ENCODE measurements at regions not wholly inside any gene's neighbourhood (a gene's known extent, or its start where the extent isn't known, plus 50 kb on each side); places are given as distances from the start of the nearest gene placed in this dataset.
"Not testable (repeated sequence)": the region's sequence is repeated elsewhere in the genome, so short reads cannot be mapped to it uniquely, and the experiment has no call there.

- H3K27ac ChIP-seq, result no peak overlapping the region
- no peak for TF ChIP-seq ZFX (IDR thresholded peaks at IDR 0.05)
- TF ChIP-seq CTCF (conservative IDR thresholded peaks at IDR 0.05), result no peak
Measured at GRCh38 chr2:210922419-210922818, 366.0 kb downstream of the CPS1 start.

DNA sequence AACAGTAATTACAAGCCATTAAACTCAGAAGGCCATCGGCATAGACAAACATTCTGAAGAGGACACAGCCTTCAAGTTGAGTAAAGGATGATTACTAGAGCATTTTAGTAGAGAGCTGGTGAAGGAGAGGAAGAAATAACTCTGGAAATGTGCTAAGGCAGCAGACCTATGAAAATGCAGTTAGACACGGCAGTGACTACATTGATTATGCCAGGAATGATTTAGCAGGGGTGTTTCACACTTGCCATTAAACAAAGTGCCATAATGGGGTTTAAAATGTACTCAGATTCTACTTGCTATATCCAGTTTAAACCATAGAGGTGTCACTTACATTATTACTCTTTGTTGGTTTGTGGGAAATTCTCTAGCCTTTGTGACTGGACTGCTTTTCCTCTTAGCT, 372.3 kb downstream of the CPS1 start:
- no peak overlapping the region for H3K27ac ChIP-seq
- TF ChIP-seq CTCF (conservative IDR thresholded peaks at IDR 0.05) (no peak), ZFX (IDR thresholded peaks at IDR 0.05) (no peak)

GRCh38 chr2:210938228-210938627, 381.8 kb downstream of the CPS1 start:
- TF ChIP-seq ZFX (IDR thresholded peaks at IDR 0.05) (no peak), CTCF (conservative IDR thresholded peaks at IDR 0.05) (no peak)

GRCh38 chr2:210946395-210946794, 390.0 kb downstream of the CPS1 start:
- TF ChIP-seq ZFX (IDR thresholded peaks at IDR 0.05) (no peak), CTCF (conservative IDR thresholded peaks at IDR 0.05) (no peak)
- no peak overlapping the region for H3K27ac ChIP-seq

More at GRCh38 chr2:210938228-210938627, 381.8 kb downstream of the CPS1 start:
- H3K27ac ChIP-seq, result no peak overlapping the region

DNA sequence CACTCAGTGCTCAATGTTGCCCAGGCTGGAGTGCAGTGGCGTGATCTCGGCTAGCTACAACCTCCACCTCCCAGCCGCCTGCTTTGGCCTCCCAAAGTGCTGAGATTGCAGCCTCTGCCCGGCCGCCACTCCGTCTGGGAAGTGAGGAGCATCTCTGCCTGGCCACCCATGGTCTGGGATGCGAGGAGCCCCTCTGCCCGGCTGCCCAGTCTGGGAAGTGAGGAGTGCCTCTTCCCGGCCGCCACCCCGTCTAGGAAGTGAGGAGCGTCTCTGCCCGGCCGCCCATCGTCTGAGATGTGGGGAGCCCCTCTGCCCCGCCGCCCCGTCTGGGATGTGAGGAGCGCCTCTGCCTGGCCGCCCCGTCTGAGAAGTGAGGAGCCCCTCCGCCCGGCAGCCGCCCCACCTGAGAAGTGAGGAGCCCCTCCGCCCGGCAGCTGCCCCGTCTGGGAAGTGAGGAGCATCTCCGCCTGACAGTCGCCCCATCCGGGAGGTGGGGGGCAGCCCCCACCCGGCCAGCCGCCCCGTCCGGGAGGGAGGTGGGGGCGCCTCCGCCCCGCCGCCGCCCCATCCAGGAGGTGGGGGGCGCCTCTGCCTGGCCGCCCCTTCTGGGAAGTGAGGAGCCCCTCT, 394.1 kb downstream of the CPS1 start:
- not testable (repeated sequence) for H3K27ac ChIP-seq

DNA sequence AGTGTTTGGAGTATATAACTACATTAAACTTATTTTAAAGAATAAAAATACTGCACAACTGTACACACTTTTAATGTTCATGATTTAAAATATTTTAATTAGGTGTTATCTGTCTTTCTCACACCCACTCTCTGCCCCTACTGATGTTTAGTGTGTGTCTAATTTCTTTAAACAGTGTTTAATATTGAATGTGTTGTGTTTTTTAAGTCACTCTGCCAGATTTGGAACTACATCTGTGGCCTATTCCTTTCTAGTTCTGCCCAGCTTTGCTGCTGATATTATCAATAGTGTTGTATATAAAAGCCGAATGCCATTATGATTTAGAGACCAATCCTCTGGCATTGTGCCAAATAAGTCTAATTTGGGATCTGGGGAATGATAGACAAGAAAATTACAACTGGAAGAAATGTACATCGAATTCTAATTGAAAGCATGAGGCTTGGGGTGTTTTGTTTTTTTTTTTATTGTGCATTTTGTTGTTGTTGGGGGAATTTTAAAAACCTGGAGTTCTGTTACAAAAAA, 398.0 kb downstream of the CPS1 start:
- TF ChIP-seq ZFX (IDR thresholded peaks at IDR 0.05) (no peak), CTCF (conservative IDR thresholded peaks at IDR 0.05) (no peak)
- H3K27ac ChIP-seq, result no peak overlapping the region

- H3K27ac ChIP-seq, result no peak overlapping the region
- TF ChIP-seq ZFX (IDR thresholded peaks at IDR 0.05) (no peak), CTCF (conservative IDR thresholded peaks at IDR 0.05) (no peak)
Measured at GRCh38 chr2:210955591-210955990, 399.2 kb downstream of the CPS1 start.

GRCh38 chr2:210956101-210956500, 399.7 kb downstream of the CPS1 start:
- no peak overlapping the region for H3K27ac ChIP-seq
- no peak for TF ChIP-seq CTCF (conservative IDR thresholded peaks at IDR 0.05)
- TF ChIP-seq ZFX (IDR thresholded peaks at IDR 0.05), result no peak
